H1 (cell line): ENCODE measurements at regions not wholly inside any gene's neighbourhood (a gene's known extent, or its start where the extent isn't known, plus 50 kb on each side); places are given as distances from the start of the nearest gene placed in this dataset.

Experiments
- BACH1 ChIP-seq: IDR thresholded peaks from 2 replicates; pipeline ENCODE4 v1.6.1; 2012; ENCODE audit warnings: low read length, improper control_type of control experiment
- CEBPB ChIP-seq: IDR thresholded peaks from 2 replicates; pipeline ENCODE4 v1.6.1; 2012; ENCODE audit warnings: low read depth, low read length
- CHD7 ChIP-seq: fragments of 300-600 bp; sonication (generic); IDR thresholded peaks from 2 replicates; pipeline ENCODE4 v1.7.1; 2012; ENCODE audit warnings: low read length, moderate library complexity, mild to moderate bottlenecking, inconsistent platforms; ENCODE audit not compliant: insufficient replicate concordance
- JUN ChIP-seq: IDR thresholded peaks from 2 replicates; pipeline ENCODE4 v1.6.1; 2011; ENCODE audit warnings: low read depth, mild to moderate bottlenecking, improper control_type of control experiment, low read length
- KDM5A ChIP-seq: fragments of 200-600 bp; IDR thresholded peaks from 2 replicates; pipeline ENCODE4 v1.7.1; 2012; ENCODE audit warnings: mild to moderate bottlenecking, low read length, inconsistent platforms, mixed read lengths
- NRF1 ChIP-seq: IDR thresholded peaks from 2 replicates; pipeline ENCODE4 v1.6.1; 2011; ENCODE audit warnings: mild to moderate bottlenecking, low read depth, low read length, improper control_type of control experiment
- POLR2A ChIP-seq, 2 experiments: IDR thresholded peaks; 1 replicate in 1 of 2; 2 replicates in 1 of 2; pipeline ENCODE4 v1.6.1; 2011; ENCODE audit warnings: low read depth in 2 of 2, low read length in 2 of 2, mild to moderate bottlenecking in 2 of 2; ENCODE audit errors: control extremely low read depth in 1 of 2
- RBBP5 ChIP-seq: IDR thresholded peaks from 2 replicates; pipeline ENCODE4 v1.7.1; 2012; ENCODE audit warnings: low read depth, mild to moderate bottlenecking, inconsistent platforms, low read length, moderate library complexity, borderline replicate concordance
- SP2 ChIP-seq: IDR thresholded peaks from 2 replicates; pipeline ENCODE4 v1.6.1; 2012; ENCODE audit warnings: mild to moderate bottlenecking, low read length, inconsistent platforms
- TEAD4 ChIP-seq: IDR thresholded peaks from 2 replicates; pipeline ENCODE4 v1.6.1; 2012; ENCODE audit warnings: low read depth, low read length, inconsistent platforms, mixed read lengths

- TF ChIP-seq CHD7 (no peak), SP2 (no peak), NRF1 (no peak), POLR2A (IDR thresholded peaks at IDR 0.05; ENCODE audit: control extremely low read depth in 1 of 2, low read depth in 2 of 2, low read length in 2 of 2) (no peak), BACH1 (no peak), RBBP5 (no peak), CEBPB (no peak), KDM5A (no peak), TEAD4 (no peak), JUN (no peak)
- TF ChIP-seq, all 59 proteins: peak for 0
Observed at GRCh38 chr12:13380297-13380696, 183.8 kb downstream of the EMP1 start (continued).
